IPS-15b (cell line): ENCODE measurements at regions not wholly inside any gene's neighbourhood (a gene's known extent, or its start where the extent isn't known, plus 50 kb on each side); places are given as distances from the start of the nearest gene placed in this dataset.

Source experiments
- H3K27me3 ChIP-seq: one replicate; pipeline ENCODE4 v1.6.1; 2013; ENCODE audit warnings: low read length; ENCODE audit not compliant: control insufficient read depth, insufficient read depth
- H3K36me3 ChIP-seq: one replicate; pipeline ENCODE4 v1.6.1; 2013; ENCODE audit warnings: low read length; ENCODE audit not compliant: control insufficient read depth, insufficient read depth
- H3K4me1 ChIP-seq: one replicate; pipeline ENCODE4 v1.6.1; 2013; ENCODE audit warnings: mild to moderate bottlenecking, low read length; ENCODE audit not compliant: control insufficient read depth, insufficient read depth
- H3K4me3 ChIP-seq: one replicate; pipeline ENCODE4 v1.5.1; 2013; ENCODE audit warnings: low read depth, low read length
- H3K9ac ChIP-seq: one replicate; pipeline ENCODE4 v1.6.1; 2013; ENCODE audit warnings: low read depth, mild to moderate bottlenecking, low read length
- H3K9me3 ChIP-seq: one replicate; pipeline ENCODE4 v1.6.1; 2013; ENCODE audit warnings: mild to moderate bottlenecking, low read length; ENCODE audit not compliant: control insufficient read depth, insufficient read depth

- Histone ChIP-seq H3K9ac (no peak overlapping the region), H3K27me3 (no peaks in the 10 kb centered on the region), H3K9me3 (no peaks in the 10 kb centered on the region), H3K4me1 (no peaks in the 10 kb centered on the region), H3K4me3 (no peak overlapping the region), H3K36me3 (no peaks in the 10 kb centered on the region)
These were observed 377.2 kb upstream of the PDE3A start for GRCh38 chr12:19991146-19991545.

- H3K9ac ChIP-seq: no peak overlapping the region
- no peaks in the 10 kb centered on the region for H3K9me3 ChIP-seq
- no peaks in the 10 kb centered on the region for H3K27me3 ChIP-seq
- H3K36me3 ChIP-seq: no peaks in the 10 kb centered on the region
- H3K4me3 ChIP-seq: no peak overlapping the region
- no peaks in the 10 kb centered on the region for H3K4me1 ChIP-seq
These were observed 376.0 kb upstream of the PDE3A start for GRCh38 chr12:19992311-19992710.

GRCh38 chr12:19994968-19995367 is 373.4 kb upstream of the PDE3A start:
- Histone ChIP-seq H3K4me1 (no peaks in the 10 kb centered on the region), H3K9ac (no peak overlapping the region), H3K36me3 (no peaks in the 10 kb centered on the region), H3K27me3 (no peaks in the 10 kb centered on the region), H3K9me3 (no peaks in the 10 kb centered on the region), H3K4me3 (no peak overlapping the region)

- no peaks in the 10 kb centered on the region for H3K27me3 ChIP-seq
- H3K36me3 ChIP-seq: no peaks in the 10 kb centered on the region
- no peak overlapping the region for H3K9ac ChIP-seq
- H3K4me3 ChIP-seq: no peak overlapping the region
- H3K4me1 ChIP-seq: no peaks in the 10 kb centered on the region
- no peaks in the 10 kb centered on the region for H3K9me3 ChIP-seq
These were observed 370.5 kb upstream of the PDE3A start for GRCh38 chr12:19997656-19998400.

- Histone ChIP-seq H3K36me3 (no peaks in the 10 kb centered on the region), H3K9ac (no peak overlapping the region), H3K27me3 (no peaks in the 10 kb centered on the region), H3K4me1 (no peaks in the 10 kb centered on the region), H3K9me3 (no peaks in the 10 kb centered on the region), H3K4me3 (no peak overlapping the region)
These were observed 369.9 kb upstream of the PDE3A start for GRCh38 chr12:19998411-19998810.

- Histone ChIP-seq H3K36me3 (no peaks in the 10 kb centered on the region), H3K27me3 (no peaks in the 10 kb centered on the region), H3K4me1 (no peaks in the 10 kb centered on the region), H3K4me3 (no peak overlapping the region), H3K9me3 (no peaks in the 10 kb centered on the region), H3K9ac (no peak overlapping the region)
These were observed 369.2 kb upstream of the PDE3A start for GRCh38 chr12:19998961-19999804.

- no peak overlapping the region for H3K9ac ChIP-seq
- no peak overlapping the region for H3K4me3 ChIP-seq
- no peaks in the 10 kb centered on the region for H3K27me3 ChIP-seq
- H3K9me3 ChIP-seq: no peaks in the 10 kb centered on the region
- H3K36me3 ChIP-seq: no peaks in the 10 kb centered on the region
- no peaks in the 10 kb centered on the region for H3K4me1 ChIP-seq
These were observed 368.6 kb upstream of the PDE3A start for GRCh38 chr12:19999805-20000138.

GRCh38 chr12:20000229-20000849 is 368.0 kb upstream of the PDE3A start:
- H3K36me3 ChIP-seq: no peaks in the 10 kb centered on the region
- H3K27me3 ChIP-seq: no peaks in the 10 kb centered on the region
- H3K4me1 ChIP-seq: no peaks in the 10 kb centered on the region
- no peak overlapping the region for H3K9ac ChIP-seq
- H3K9me3 ChIP-seq: no peaks in the 10 kb centered on the region
- H3K4me3 ChIP-seq: no peak overlapping the region

GRCh38 chr12:20003252-20003651 is 365.1 kb upstream of the PDE3A start:
- Histone ChIP-seq H3K9me3 (no peaks in the 10 kb centered on the region), H3K36me3 (no peaks in the 10 kb centered on the region), H3K9ac (no peak overlapping the region), H3K27me3 (no peaks in the 10 kb centered on the region), H3K4me3 (no peak overlapping the region), H3K4me1 (no peaks in the 10 kb centered on the region)

- Histone ChIP-seq H3K36me3 (no peaks in the 10 kb centered on the region), H3K27me3 (no peaks in the 10 kb centered on the region), H3K9me3 (no peaks in the 10 kb centered on the region), H3K4me1 (no peaks in the 10 kb centered on the region), H3K9ac (no peak overlapping the region), H3K4me3 (no peak overlapping the region)
These were observed 363.4 kb upstream of the PDE3A start for GRCh38 chr12:20004952-20005351.

GRCh38 chr12:20006871-20007730 is 361.2 kb upstream of the PDE3A start:
- Histone ChIP-seq H3K9me3 (no peaks in the 10 kb centered on the region), H3K27me3 (no peaks in the 10 kb centered on the region), H3K36me3 (no peaks in the 10 kb centered on the region), H3K4me1 (no peaks in the 10 kb centered on the region), H3K9ac (no peak overlapping the region), H3K4me3 (no peak overlapping the region)
